Natural killer cell (primary cell): ENCODE measurements at regions not wholly inside any gene's neighbourhood (a gene's known extent, or its start where the extent isn't known, plus 50 kb on each side); places are given as distances from the start of the nearest gene placed in this dataset.

Source experiments
- ATAC-seq, 3 donors: fragments of 150-1000 bp in 2 of 3; fragments of 200-7000 bp in 1 of 3; cut with Tn5 transposase; 1 replicate in 1 of 3; 2 replicates in 2 of 3; pipeline ENCODE4 v1.10.0; 2021; ENCODE audit warnings: mild to moderate bottlenecking in 2 of 3, moderate library complexity in 2 of 3
- DNase-seq, 2 donors: peaks; one replicate each; pipeline versions ENCODE4 v3.0.0 to v3.0.0-alpha.2; 2013 to 2021; ENCODE audit warnings: mixed read lengths in 1 of 2
- H3K27ac ChIP-seq: one replicate; pipeline ENCODE4 v1.5.1; 2013; ENCODE audit warnings: mild to moderate bottlenecking, low read length
- H3K27me3 ChIP-seq: one replicate; pipeline ENCODE4 v1.6.1; 2013; ENCODE audit warnings: low read length; ENCODE audit not compliant: control insufficient read depth, insufficient read depth
- H3K36me3 ChIP-seq: one replicate; pipeline ENCODE4 v1.6.1; 2013; ENCODE audit warnings: low read length; ENCODE audit not compliant: control insufficient read depth, insufficient read depth
- H3K4me1 ChIP-seq: one replicate; pipeline ENCODE4 v1.6.1; 2013; ENCODE audit warnings: low read length; ENCODE audit not compliant: control insufficient read depth, insufficient read depth
- H3K4me3 ChIP-seq: one replicate; pipeline ENCODE4 v1.5.1; 2013; ENCODE audit warnings: low read length
- H3K9me3 ChIP-seq: one replicate; pipeline ENCODE4 v1.6.1; 2013; ENCODE audit warnings: low read length; ENCODE audit not compliant: control insufficient read depth, insufficient read depth
- H3K27ac Mint-ChIP-seq, 2 donors: one replicate each; pipeline ENCODE4 v1.8.0; 2022; ENCODE audit warnings: mild to moderate bottlenecking in 2 of 2, mixed read lengths in 2 of 2, moderate library complexity in 1 of 2
- H3K27me3 Mint-ChIP-seq, 2 donors: one replicate each; pipeline ENCODE4 v1.8.0; 2022; ENCODE audit warnings: low read depth in 2 of 2, mixed read lengths in 2 of 2
- H3K36me3 Mint-ChIP-seq: one replicate; pipeline ENCODE4 v1.8.0; 2022; ENCODE audit warnings: mixed read lengths
- H3K4me1 Mint-ChIP-seq, 2 donors: one replicate each; pipeline ENCODE4 v1.8.0; 2022; ENCODE audit warnings: mixed read lengths in 2 of 2
- H3K4me3 Mint-ChIP-seq: one replicate; pipeline ENCODE4 v1.8.0; 2022; ENCODE audit warnings: mild to moderate bottlenecking, moderate library complexity, mixed read lengths
- H3K9me3 Mint-ChIP-seq, 2 donors: one replicate each; pipeline ENCODE4 v1.8.0; 2022; ENCODE audit warnings: mixed read lengths in 2 of 2
- WGBS: methylation state at CpG from one replicate; pipeline ENCODE4 v1.1.7; 2013; ENCODE audit warnings: missing lambda C conversion rate; ENCODE audit not compliant: insufficient coverage; 5-methylcytosine and 5-hydroxymethylcytosine counted together
- intact Hi-C: fragments of 100-400 bp; cut with micrococcal nuclease; formaldehyde crosslinking; loops from one replicate; pipeline ENCODE4 v1.14.2; 2022
- TF ChIP-seq, protein P1 (sequence below): fragments of 200-600 bp; IDR thresholded peaks from one replicate; pipeline ENCODE4 v1.8.0; 2022; ENCODE audit warnings: antibody characterized with exemption

DNA sequence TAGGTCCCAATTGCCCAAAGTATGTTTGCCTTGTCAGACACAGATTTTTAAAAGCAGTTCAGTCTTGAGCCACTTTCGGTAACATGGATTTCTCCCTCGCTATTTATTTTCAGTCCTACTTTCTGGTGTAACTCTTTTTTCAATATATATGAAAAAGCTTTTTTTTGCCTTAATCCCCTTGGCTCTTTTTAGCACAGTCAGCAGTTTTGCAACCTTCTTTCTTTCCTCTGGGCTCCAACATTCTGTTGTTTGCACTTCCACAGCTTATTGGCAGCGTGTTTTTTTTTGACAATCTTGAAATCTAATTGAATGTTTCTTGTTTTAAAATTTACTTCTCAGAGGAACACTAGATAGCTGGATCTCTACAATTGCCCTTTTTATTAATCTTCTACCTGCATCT, 429.3 kb upstream of the NBEA start:
- no peaks in the 10 kb centered on the region for H3K4me1 ChIP-seq
- Mint-ChIP-seq H3K36me3 (peaks cover 22% of the 10 kb centered on the region), H3K27ac (no peak overlapping the region), H3K9me3 (peaks cover 23 to 25% of the 10 kb centered on the region in 2 donors), H3K27me3 (no peaks in the 10 kb centered on the region), H3K4me3 (no peak overlapping the region), H3K4me1 (no peaks in the 10 kb centered on the region)
- TF ChIP-seq, protein P1, sequence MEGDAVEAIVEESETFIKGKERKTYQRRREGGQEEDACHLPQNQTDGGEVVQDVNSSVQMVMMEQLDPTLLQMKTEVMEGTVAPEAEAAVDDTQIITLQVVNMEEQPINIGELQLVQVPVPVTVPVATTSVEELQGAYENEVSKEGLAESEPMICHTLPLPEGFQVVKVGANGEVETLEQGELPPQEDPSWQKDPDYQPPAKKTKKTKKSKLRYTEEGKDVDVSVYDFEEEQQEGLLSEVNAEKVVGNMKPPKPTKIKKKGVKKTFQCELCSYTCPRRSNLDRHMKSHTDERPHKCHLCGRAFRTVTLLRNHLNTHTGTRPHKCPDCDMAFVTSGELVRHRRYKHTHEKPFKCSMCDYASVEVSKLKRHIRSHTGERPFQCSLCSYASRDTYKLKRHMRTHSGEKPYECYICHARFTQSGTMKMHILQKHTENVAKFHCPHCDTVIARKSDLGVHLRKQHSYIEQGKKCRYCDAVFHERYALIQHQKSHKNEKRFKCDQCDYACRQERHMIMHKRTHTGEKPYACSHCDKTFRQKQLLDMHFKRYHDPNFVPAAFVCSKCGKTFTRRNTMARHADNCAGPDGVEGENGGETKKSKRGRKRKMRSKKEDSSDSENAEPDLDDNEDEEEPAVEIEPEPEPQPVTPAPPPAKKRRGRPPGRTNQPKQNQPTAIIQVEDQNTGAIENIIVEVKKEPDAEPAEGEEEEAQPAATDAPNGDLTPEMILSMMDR = no peak
- peaks cover 11% of the 10 kb centered on the region for H3K9me3 ChIP-seq
- intact Hi-C loops = no loop called here
- no peak for ATAC-seq
- WGBS = 71% methylated on average over 1 of the region's 3 CpGs
- H3K27me3 ChIP-seq = no peaks in the 10 kb centered on the region
- DNase-seq = no peak
- no peak overlapping the region for H3K4me3 ChIP-seq
- no peaks in the 10 kb centered on the region for H3K36me3 ChIP-seq
- no peak overlapping the region for H3K27ac ChIP-seq

DNA sequence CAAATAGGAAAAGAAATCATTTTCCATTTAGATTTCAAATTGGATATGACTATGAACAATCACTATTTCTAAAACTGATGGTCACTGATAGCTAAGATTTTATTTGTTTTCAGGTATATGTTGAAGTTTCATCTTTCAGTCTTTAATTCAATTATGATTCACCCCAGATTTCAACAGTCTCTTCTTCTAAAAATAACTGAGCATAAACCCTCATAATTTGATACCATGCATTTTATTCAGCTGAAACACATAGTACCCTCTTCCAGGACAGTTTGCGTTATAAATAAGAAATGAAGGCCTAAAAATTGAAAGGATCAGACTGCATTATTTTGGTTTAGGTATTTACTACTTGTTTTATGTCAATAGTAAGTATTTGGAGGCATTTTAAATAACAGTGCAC, 428.5 kb upstream of the NBEA start:
- H3K27me3 Mint-ChIP-seq = no peaks in the 10 kb centered on the region
- no peak overlapping the region for H3K27ac Mint-ChIP-seq
- ATAC-seq (no peak), DNase-seq (no peak)
- peaks cover 26 to 27% of the 10 kb centered on the region in 2 donors for H3K9me3 Mint-ChIP-seq
- TF ChIP-seq, protein P1 = no peak
- Histone ChIP-seq H3K27ac (no peak overlapping the region), H3K9me3 (peaks cover 11% of the 10 kb centered on the region), H3K36me3 (no peaks in the 10 kb centered on the region), H3K4me1 (no peaks in the 10 kb centered on the region), H3K4me3 (no peak overlapping the region), H3K27me3 (no peaks in the 10 kb centered on the region)
- H3K4me1 Mint-ChIP-seq = no peaks in the 10 kb centered on the region
- H3K36me3 Mint-ChIP-seq = peaks cover 20% of the 10 kb centered on the region
- intact Hi-C loops = no loop called here
- no peak overlapping the region for H3K4me3 Mint-ChIP-seq
- 100% methylated on average over 1 of the region's 1 CpG for whole genome bisulfite sequencing

DNA sequence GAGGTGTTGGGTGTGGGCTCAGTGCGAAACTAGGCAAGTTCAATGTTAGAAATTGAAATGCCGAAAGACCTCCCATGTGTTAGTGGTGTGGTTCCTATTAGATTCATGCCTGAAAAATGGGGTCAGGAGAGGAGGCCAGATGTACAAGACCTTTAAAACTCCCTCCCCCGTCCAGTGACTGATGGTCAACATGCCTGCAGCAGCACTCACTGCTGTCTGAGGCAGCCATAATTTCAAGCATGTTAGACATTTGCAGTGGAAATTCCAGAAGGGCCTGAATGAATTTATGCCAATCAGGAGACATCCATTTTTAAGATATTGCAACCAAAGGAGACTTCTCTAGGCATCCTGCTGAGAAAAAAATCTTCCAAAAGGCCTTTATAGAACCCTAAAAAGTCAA, 426.9 kb upstream of the NBEA start:
- no peaks in the 10 kb centered on the region for H3K36me3 ChIP-seq
- no peak overlapping the region for H3K27ac ChIP-seq
- no peaks in the 10 kb centered on the region for H3K4me1 ChIP-seq
- intact Hi-C loops = no loop called here
- TF ChIP-seq, protein P1 = no peak
- H3K4me3 ChIP-seq = no peak overlapping the region
- no peak for ATAC-seq
- Mint-ChIP-seq H3K27me3 (no peaks in the 10 kb centered on the region), H3K4me3 (no peak overlapping the region), H3K9me3 (peaks cover 20 to 24% of the 10 kb centered on the region in 2 donors), H3K36me3 (peaks cover 14% of the 10 kb centered on the region), H3K4me1 (no peaks in the 10 kb centered on the region), H3K27ac (no peak overlapping the region)
- H3K9me3 ChIP-seq = peaks cover 11% of the 10 kb centered on the region
- no peaks in the 10 kb centered on the region for H3K27me3 ChIP-seq
- no peak for DNase-seq
- WGBS = 98% methylated on average over 3 of the region's 3 CpGs

DNA sequence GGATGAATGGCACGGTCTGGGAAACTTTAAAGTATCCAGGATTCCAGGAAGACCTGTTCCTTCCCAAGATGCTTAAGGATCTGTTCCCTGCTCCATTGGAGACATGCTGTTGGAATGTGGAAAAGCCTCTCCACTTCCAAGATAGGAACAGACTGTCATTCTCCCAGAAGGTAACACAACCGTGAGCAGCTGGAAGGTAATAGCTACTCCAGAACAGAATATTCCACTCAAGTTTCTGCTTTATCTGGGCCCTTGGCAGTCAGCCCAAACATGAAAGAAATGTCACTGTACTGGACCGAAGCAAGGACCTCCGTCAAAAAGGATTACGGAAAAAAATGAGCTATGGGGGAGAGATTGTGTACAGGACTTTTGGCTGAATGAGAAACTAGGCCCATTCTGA, 420.9 kb upstream of the NBEA start:
- H3K27ac ChIP-seq = no peak overlapping the region
- Mint-ChIP-seq H3K9me3 (peaks cover 8 to 15% of the 10 kb centered on the region in 2 donors), H3K4me1 (no peaks in the 10 kb centered on the region), H3K27ac (no peak overlapping the region), H3K36me3 (peaks cover 5% of the 10 kb centered on the region), H3K4me3 (no peak overlapping the region), H3K27me3 (no peaks in the 10 kb centered on the region)
- H3K9me3 ChIP-seq = no peaks in the 10 kb centered on the region
- no peaks in the 10 kb centered on the region for H3K27me3 ChIP-seq
- no peak overlapping the region for H3K4me3 ChIP-seq
- ATAC-seq = no peak
- no peaks in the 10 kb centered on the region for H3K4me1 ChIP-seq
- no peak for DNase-seq
- whole genome bisulfite sequencing = 94% methylated on average over 5 of the region's 5 CpGs
- TF ChIP-seq, protein P1 = no peak
- intact Hi-C loops = no loop called here
- H3K36me3 ChIP-seq = no peaks in the 10 kb centered on the region
